ENCODE measurements at regions not wholly inside any gene's neighbourhood (a gene's known extent, or its start where the extent isn't known, plus 50 kb on each side); places are given as distances from the start of the nearest gene placed in this dataset.
"Not testable (repeated sequence)": the region's sequence is repeated elsewhere in the genome, so short reads cannot be mapped to it uniquely, and the experiment has no call there.

DNA sequence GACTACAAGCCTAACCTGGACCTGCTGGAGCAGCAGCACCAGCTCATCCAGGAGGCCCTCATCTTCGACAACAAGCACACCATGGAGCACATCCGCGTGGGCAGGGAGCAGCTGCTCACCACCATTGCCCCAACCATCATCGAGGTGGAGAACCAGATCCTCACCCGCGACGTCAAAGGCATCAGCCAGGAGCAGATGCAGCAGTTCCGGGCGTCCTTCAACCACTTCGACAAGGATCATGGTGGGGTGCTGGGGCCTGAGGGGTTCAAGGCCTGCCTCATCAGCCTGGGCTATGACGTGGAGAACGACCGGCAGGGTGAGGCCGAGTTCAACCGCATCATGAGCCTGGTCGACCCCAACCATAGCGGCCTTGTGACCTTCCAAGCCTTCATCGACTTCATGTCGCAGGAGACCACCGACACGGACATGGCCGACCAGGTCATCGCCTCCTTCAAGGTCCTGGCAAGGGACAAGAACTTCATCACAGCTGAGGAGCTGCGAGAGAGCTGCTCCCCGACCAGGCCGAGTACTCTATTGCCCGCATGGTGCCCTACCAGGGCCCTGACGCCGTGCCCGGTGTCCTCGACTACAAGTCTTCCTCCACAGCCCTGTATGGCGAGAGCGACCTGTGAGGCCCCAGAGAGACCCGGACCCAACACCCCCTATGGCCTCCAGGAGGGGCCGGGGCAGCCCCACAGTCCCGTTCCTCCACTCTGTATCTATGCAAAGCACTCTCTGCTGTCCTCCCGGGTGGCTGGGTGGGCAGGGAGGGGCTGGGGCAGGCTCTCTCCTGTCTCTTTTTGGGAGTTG is 486.2 kb downstream of the TRAM1L1 start:
- in situ Hi-C loops (cut with HindIII; ENCODE audit: low pct_ligation_motif_present, low pct_unique_long_range_greater_than_20kb, low sequenced_read_pairs) = no loop called here
- DNase-seq = no peak

- DNase-seq = no peak
- in situ Hi-C loops (cut with HindIII; ENCODE audit: low pct_ligation_motif_present, low pct_unique_long_range_greater_than_20kb, low sequenced_read_pairs) = no loop called here
These were observed 487.0 kb downstream of the TRAM1L1 start for GRCh38 chr4:116598155-116598979.

DNA sequence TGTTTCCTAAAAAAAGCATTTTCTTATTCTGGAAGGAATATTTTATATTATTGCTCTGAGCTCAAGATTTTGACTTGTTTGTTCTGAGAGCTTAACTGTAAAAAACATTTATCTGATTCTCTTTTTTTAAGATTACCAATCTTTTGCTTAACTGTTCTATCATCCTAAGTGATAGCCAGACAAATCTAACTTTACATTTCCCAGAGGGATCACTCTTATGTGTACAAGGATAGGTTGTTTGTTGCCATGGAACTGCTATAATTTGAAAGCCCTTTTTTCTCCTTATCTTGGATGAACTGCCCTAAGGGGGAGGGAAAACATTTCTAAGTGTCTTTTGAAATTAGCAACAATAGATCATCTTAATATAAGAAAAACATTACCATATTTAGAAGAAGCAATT is 494.7 kb downstream of the TRAM1L1 start:
- in situ Hi-C loops (cut with HindIII; ENCODE audit: low pct_ligation_motif_present, low pct_unique_long_range_greater_than_20kb, low sequenced_read_pairs) = no loop called here
- DNase-seq = no peak

GRCh38 chr4:116588783-116589182 is 496.6 kb downstream of the TRAM1L1 start:
- DNase-seq = no peak
- in situ Hi-C loops (cut with HindIII; ENCODE audit: low pct_ligation_motif_present, low pct_unique_long_range_greater_than_20kb, low sequenced_read_pairs) = no loop called here

GRCh38 chr4:116585246-116585645 is 500.1 kb downstream of the TRAM1L1 start:
- in situ Hi-C loops (cut with HindIII; ENCODE audit: low pct_ligation_motif_present, low pct_unique_long_range_greater_than_20kb, low sequenced_read_pairs) = no loop called here
- DNase-seq = no peak

- no peak for DNase-seq
- in situ Hi-C loops (cut with HindIII; ENCODE audit: low pct_ligation_motif_present, low pct_unique_long_range_greater_than_20kb, low sequenced_read_pairs) = no loop called here
These were observed 508.1 kb downstream of the TRAM1L1 start for GRCh38 chr4:116577321-116577720.

- no peak for DNase-seq
- in situ Hi-C loops (cut with HindIII; ENCODE audit: low pct_ligation_motif_present, low pct_unique_long_range_greater_than_20kb, low sequenced_read_pairs) = no loop called here
These were observed 511.8 kb downstream of the TRAM1L1 start for GRCh38 chr4:116573540-116573939.

GRCh38 chr4:116561768-116562167 is 523.6 kb downstream of the TRAM1L1 start:
- in situ Hi-C loops (cut with HindIII; ENCODE audit: low pct_ligation_motif_present, low pct_unique_long_range_greater_than_20kb, low sequenced_read_pairs) = no loop called here

DNA sequence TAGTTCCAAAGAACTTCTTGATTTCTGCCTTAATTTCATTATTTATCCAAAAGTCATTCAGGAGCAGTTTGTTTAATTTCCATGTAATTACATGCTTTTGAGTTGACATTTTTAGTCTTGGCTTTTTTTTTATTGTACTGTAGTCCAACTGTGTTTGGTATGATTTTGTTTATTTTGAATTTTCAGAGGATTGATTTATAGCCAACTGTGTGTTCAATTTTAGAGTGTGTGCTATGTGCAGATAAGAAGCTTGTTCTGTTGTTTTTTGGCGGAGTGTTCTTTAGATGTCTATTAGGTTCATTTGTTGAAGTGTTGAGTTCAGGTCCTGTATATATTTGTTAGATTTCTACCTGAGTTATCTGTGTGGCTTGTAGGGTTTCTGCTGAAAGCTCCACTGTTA is 533.6 kb downstream of the TRAM1L1 start:
- no peak for DNase-seq
- in situ Hi-C loops (cut with HindIII; ENCODE audit: low pct_ligation_motif_present, low pct_unique_long_range_greater_than_20kb, low sequenced_read_pairs) = no loop called here

More at GRCh38 chr4:116561768-116562167, 523.6 kb downstream of the TRAM1L1 start:
- DNase-seq = no peak

DNA sequence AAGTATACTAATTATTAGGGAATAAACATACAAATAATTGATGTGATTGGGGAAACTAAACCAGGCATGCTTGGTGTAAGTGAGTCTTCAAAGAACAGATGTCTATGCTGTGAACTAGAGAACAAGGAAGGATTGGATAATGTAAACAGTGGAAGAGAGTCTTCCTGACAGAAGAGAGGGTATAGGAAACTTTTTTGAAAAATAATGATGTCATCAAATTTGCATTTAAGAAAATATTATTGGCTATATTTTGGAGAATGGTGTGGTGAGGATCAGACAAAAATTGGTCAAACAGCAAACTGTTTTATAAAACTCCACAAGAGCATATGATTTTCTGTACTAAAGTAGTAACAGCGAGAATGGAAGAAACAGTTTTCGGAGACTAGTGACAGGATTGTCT is 537.7 kb downstream of the TRAM1L1 start:
- no peak for DNase-seq

DNA sequence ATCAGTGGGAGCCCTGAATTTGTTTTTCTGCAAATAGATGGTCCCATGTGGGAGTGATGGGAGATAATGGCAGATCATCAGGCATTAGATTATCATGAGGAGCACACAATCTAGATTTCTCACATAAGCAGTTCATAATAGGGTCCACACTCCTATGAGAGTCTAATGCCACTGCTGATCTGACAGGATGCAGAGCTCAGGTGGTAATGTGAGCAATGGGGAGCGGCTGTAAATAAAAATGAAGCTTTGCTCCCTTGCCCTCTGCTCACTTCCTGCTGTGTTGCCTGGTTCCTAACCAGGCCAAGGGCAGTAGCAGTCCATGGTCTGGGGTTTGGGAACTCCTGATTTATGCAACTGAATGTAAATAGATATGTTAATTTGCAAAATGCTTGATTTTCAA is 538.6 kb downstream of the TRAM1L1 start:
- in situ Hi-C loops (cut with HindIII; ENCODE audit: low pct_ligation_motif_present, low pct_unique_long_range_greater_than_20kb, low sequenced_read_pairs) = no loop called here
- no peak for DNase-seq

More for the DNA sequence above, 537.7 kb downstream of the TRAM1L1 start:
- in situ Hi-C loops (cut with HindIII; ENCODE audit: low pct_ligation_motif_present, low pct_unique_long_range_greater_than_20kb, low sequenced_read_pairs) = no loop called here

- DNase-seq = no peak
- in situ Hi-C loops (cut with HindIII; ENCODE audit: low pct_ligation_motif_present, low pct_unique_long_range_greater_than_20kb, low sequenced_read_pairs) = no loop called here
These were observed 540.4 kb downstream of the TRAM1L1 start for GRCh38 chr4:116544946-116545345.

DNA sequence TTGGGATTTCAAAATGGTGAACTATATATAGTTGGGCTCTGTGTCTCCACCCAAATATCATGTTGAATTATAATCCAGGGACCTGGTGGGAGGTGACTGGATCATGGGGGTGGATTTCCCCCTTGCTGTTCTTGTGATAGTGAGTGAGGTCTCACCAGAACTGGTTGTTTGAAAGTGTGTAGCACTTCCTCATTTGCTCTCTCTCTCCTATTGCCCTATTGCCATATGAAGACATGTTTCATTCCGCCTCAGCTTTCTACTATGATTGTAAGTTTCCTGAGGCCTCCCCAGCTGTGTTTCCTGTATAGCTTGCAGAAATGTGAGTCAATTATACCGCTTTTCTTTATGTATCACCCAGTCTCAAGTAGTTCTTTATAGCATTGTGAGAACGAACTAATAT is 545.6 kb downstream of the TRAM1L1 start:
- in situ Hi-C loops (cut with HindIII; ENCODE audit: low pct_ligation_motif_present, low pct_unique_long_range_greater_than_20kb, low sequenced_read_pairs) = no loop called here
- DNase-seq = no peak

- DNase-seq = no peak
- in situ Hi-C loops (cut with HindIII; ENCODE audit: low pct_ligation_motif_present, low pct_unique_long_range_greater_than_20kb, low sequenced_read_pairs) = no loop called here
These were observed 547.5 kb downstream of the TRAM1L1 start for GRCh38 chr4:116537828-116538227.

DNA sequence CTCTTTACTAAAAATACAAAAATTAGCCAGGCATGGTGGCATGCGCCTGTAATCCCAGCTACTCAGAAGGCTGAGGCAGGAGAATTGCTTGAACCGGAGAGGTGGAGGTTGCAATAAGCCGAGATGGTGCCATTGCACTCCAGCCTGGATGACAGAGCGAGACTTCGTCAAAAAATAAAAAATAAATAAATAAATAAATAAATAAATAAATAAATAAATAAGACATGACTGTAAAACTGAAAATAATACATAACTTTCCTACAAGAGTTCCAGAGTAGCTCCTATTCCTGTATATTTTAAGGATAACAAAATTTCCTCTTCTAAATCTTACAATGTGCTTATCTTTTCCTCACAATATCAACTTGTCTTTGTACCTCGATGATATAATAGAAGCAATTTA is 549.4 kb downstream of the TRAM1L1 start:
- in situ Hi-C loops (cut with HindIII; ENCODE audit: low pct_ligation_motif_present, low pct_unique_long_range_greater_than_20kb, low sequenced_read_pairs); DNase-seq: not testable (repeated sequence)

DNA sequence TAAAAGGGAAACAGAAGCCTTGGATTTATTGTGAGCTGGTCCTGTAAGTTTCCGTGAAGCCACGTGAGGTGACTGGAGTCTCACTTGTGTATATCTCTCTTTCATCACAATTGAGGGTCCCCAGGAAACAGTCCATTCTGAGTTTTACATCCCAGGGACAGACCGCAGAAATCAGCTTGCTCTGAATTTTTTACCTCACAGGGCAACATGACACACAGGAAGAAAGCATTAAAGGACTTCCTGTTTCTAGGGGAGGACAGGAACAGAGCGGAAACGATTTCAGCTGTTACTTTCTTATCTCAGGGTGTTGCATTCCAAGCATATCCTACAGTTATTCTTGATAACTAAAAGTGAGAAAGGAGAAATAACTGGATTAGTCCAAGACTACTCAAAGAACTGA is 553.5 kb downstream of the TRAM1L1 start:
- in situ Hi-C loops (cut with HindIII; ENCODE audit: low pct_ligation_motif_present, low pct_unique_long_range_greater_than_20kb, low sequenced_read_pairs) = no loop called here
- no peak for DNase-seq

DNA sequence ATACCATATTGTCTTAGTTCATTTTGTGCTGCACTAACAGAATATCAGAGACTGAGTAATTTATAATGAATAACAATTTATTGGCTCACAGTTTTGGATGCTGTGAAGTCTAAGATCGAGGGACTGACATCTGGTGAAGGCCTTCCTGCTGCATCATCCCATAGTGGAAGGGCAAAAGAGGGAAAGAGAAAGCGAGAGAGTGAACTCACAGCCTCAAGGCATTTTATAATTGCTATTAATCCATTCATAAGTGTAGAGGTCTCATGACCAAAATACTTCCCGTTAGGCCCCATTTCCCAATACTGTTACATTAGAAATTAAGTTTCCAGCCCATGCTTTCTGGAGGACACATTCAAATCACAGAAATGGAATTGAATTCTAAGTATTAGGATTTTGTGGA is 554.4 kb downstream of the TRAM1L1 start:
- in situ Hi-C loops (cut with HindIII; ENCODE audit: low pct_ligation_motif_present, low pct_unique_long_range_greater_than_20kb, low sequenced_read_pairs) = no loop called here
- DNase-seq = no peak

- no peak for DNase-seq
- in situ Hi-C loops (cut with HindIII; ENCODE audit: low pct_ligation_motif_present, low pct_unique_long_range_greater_than_20kb, low sequenced_read_pairs) = no loop called here
These were observed 555.3 kb downstream of the TRAM1L1 start for GRCh38 chr4:116530048-116530447.

DNA sequence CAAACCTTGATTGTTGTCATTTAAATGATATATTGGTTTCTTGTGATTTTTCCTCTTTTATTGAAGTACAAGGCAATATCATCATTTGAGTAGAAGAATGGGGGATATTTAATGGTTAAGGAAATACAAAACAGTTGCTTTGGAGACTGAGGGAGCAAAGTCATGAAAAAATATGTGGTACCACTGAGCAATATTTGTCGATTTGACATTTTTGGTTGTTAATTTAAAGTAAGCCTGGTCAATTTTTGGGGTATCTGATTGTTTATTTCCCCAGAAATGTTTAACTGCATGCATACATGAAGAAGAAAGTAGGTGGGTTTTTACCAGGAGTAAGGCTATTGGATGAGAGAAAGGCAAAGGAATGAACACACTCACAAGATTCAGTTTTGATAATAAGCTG is 556.2 kb downstream of the TRAM1L1 start:
- no peak for DNase-seq
- in situ Hi-C loops (cut with HindIII; ENCODE audit: low pct_ligation_motif_present, low pct_unique_long_range_greater_than_20kb, low sequenced_read_pairs) = no loop called here

DNA sequence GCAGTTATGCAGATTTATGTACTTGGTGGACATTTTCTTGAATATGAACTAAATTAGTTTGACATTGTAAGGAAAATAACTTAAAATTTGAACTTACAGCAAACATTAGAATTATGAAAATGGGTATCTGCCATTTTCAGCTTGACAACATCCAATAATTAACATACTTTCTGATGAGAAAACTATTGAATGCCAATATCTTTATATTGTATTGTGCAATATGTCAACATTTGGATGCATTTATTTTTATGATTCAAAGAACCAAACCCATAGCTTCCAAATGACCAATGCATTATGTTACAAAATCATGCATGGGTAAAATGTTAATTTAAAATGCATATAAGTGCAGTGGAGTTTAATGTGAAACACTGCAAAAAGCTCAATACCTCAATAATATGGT is 562.5 kb downstream of the TRAM1L1 start:
- in situ Hi-C loops (cut with HindIII; ENCODE audit: low pct_ligation_motif_present, low pct_unique_long_range_greater_than_20kb, low sequenced_read_pairs) = no loop called here

More for the DNA sequence above, 562.5 kb downstream of the TRAM1L1 start:
- no peak for DNase-seq
